DMS 273 (cell line): ENCODE measurements at regions not wholly inside any gene's neighbourhood (a gene's known extent, or its start where the extent isn't known, plus 50 kb on each side); places are given as distances from the start of the nearest gene placed in this dataset.
"Not testable (repeated sequence)": the region's sequence is repeated elsewhere in the genome, so short reads cannot be mapped to it uniquely, and the experiment has no call there.

Experiments used
- DNase-seq: peaks from one replicate; lab custom pipeline; 2025; ENCODE audit not compliant: unreplicated experiment; lab: John Stamatoyannopoulos, UW

GRCh38 chr14:50014809-50015430 lies 101.5 kb downstream of the VCPKMT start:
- DNase-seq: no peak

GRCh38 chr14:50015716-50016115 lies 100.7 kb downstream of the VCPKMT start:
- DNase-seq: no peak

- DNase-seq: no peak
These were observed 98.0 kb downstream of the VCPKMT start for GRCh38 chr14:50018201-50018932.

GRCh38 chr14:50018933-50019210 lies 97.5 kb downstream of the VCPKMT start:
- no peak for DNase-seq

- DNase-seq: no peak
These were observed 96.2 kb downstream of the VCPKMT start for GRCh38 chr14:50020184-50020583.

GRCh38 chr14:50020799-50021198 lies 95.6 kb downstream of the VCPKMT start:
- DNase-seq: no peak

- no peak for DNase-seq
These were observed 94.9 kb downstream of the VCPKMT start for GRCh38 chr14:50021261-50022031.

- no peak for DNase-seq
These were observed 93.7 kb downstream of the VCPKMT start for GRCh38 chr14:50022661-50023060.

GRCh38 chr14:50023671-50024490 lies 92.5 kb downstream of the VCPKMT start:
- no peak for DNase-seq

GRCh38 chr14:50025073-50025472 lies 91.3 kb downstream of the VCPKMT start:
- DNase-seq: no peak

- peak; percentile 93 for DNase-seq
These were observed 90.6 kb downstream of the VCPKMT start for GRCh38 chr14:50025776-50026175.

GRCh38 chr14:50026396-50026795 lies 90.0 kb downstream of the VCPKMT start:
- DNase-seq: no peak

- DNase-seq: no peak
These were observed 88.6 kb downstream of the VCPKMT start for GRCh38 chr14:50027816-50028215.

- no peak for DNase-seq
These were observed 87.9 kb downstream of the VCPKMT start for GRCh38 chr14:50028458-50028857.

- DNase-seq: no peak
These were observed 86.3 kb downstream of the VCPKMT start for GRCh38 chr14:50030036-50030435.

GRCh38 chr14:50030911-50031310 lies 85.5 kb downstream of the VCPKMT start:
- DNase-seq: not testable (repeated sequence)

GRCh38 chr14:50031602-50032313 lies 84.6 kb downstream of the VCPKMT start:
- no peak for DNase-seq

- DNase-seq: not testable (repeated sequence)
These were observed 83.8 kb downstream of the VCPKMT start for GRCh38 chr14:50032462-50033167.

GRCh38 chr14:50035214-50035613 lies 81.2 kb downstream of the VCPKMT start:
- no peak for DNase-seq

- DNase-seq: no peak
These were observed 80.2 kb downstream of the VCPKMT start for GRCh38 chr14:50036211-50036610.
